Keratinocyte (primary cell): ENCODE measurements at regions not wholly inside any gene's neighbourhood (a gene's known extent, or its start where the extent isn't known, plus 50 kb on each side); places are given as distances from the start of the nearest gene placed in this dataset.

Experiments used
- DNase-seq: peaks from one replicate; pipeline ENCODE4 v3.0.0-alpha.2; 2011; ENCODE audit warnings: low read depth, missing footprints, low spot score
- FAIRE-seq: peaks from 2 replicates; lab custom pipeline; 2011; peaks lifted over from hg19 to GRCh38; lab: Jason Lieb, UNC
- H2AFZ ChIP-seq: 2 replicates; pipeline ENCODE4 v1.6.0; 2012; ENCODE audit warnings: low read length, control low read depth, inconsistent platforms; ENCODE audit not compliant: control insufficient read depth
- H3K27ac ChIP-seq: 2 replicates; pipeline ENCODE4 v1.5.1; 2011; ENCODE audit warnings: low read length; ENCODE audit not compliant: control insufficient read depth, insufficient read depth
- H3K27me3 ChIP-seq: 3 replicates; pipeline ENCODE4 v1.6.0; 2011; ENCODE audit warnings: low read length; ENCODE audit not compliant: control insufficient read depth, insufficient read depth; ENCODE audit errors: extremely low read depth
- H3K36me3 ChIP-seq, 2 experiments: 2 replicates in 1 of 2; 3 replicates in 1 of 2; pipeline ENCODE4 v1.5.1; 2011; ENCODE audit warnings: low read length in 2 of 2, mild to moderate bottlenecking in 1 of 2; ENCODE audit not compliant: control insufficient read depth in 2 of 2, insufficient read depth in 2 of 2; ENCODE audit errors: extremely low read depth in 1 of 2
- H3K4me1 ChIP-seq: 3 replicates; pipeline ENCODE4 v1.5.1; 2011; ENCODE audit warnings: low read length; ENCODE audit not compliant: control insufficient read depth, insufficient read depth; ENCODE audit errors: extremely low read depth
- H3K4me2 ChIP-seq: 3 replicates; pipeline ENCODE4 v1.6.0; 2011; ENCODE audit warnings: low read depth, low read length; ENCODE audit not compliant: control insufficient read depth, insufficient read depth; ENCODE audit errors: extremely low read depth
- H3K4me3 ChIP-seq, 3 experiments: fragments of 200-600 bp in 1 of 3; sonication (generic) in 1 of 3; 2 replicates in 2 of 3; 3 replicates in 1 of 3; pipeline ENCODE4 v1.5.1; 2011 to 2016; ENCODE audit warnings: low read length in 3 of 3, mild to moderate bottlenecking in 3 of 3, control low read depth in 2 of 3, inconsistent platforms in 1 of 3, low read depth in 1 of 3, mixed read lengths in 1 of 3, mixed run types in 1 of 3, moderate library complexity in 1 of 3; ENCODE audit not compliant: control insufficient read depth in 2 of 3, insufficient read depth in 2 of 3; ENCODE audit errors: extremely low read depth in 1 of 3
- H3K79me2 ChIP-seq: 2 replicates; pipeline ENCODE4 v1.6.0; 2012; ENCODE audit warnings: low read length; ENCODE audit not compliant: control insufficient read depth, insufficient read depth
- H3K9ac ChIP-seq: 3 replicates; pipeline ENCODE4 v1.6.0; 2011; ENCODE audit warnings: low read length; ENCODE audit not compliant: control insufficient read depth, insufficient read depth; ENCODE audit errors: extremely low read depth
- H3K9me1 ChIP-seq: 3 replicates; pipeline ENCODE4 v1.6.0; 2011; ENCODE audit warnings: low read length; ENCODE audit not compliant: control insufficient read depth, insufficient read depth; ENCODE audit errors: extremely low read depth
- H3K9me3 ChIP-seq: 2 replicates; pipeline ENCODE4 v1.5.1; 2012; ENCODE audit warnings: low read depth, low read length; ENCODE audit not compliant: control insufficient read depth
- H4K20me1 ChIP-seq: 3 replicates; pipeline ENCODE4 v1.6.0; 2011; ENCODE audit warnings: low read length; ENCODE audit not compliant: control insufficient read depth, insufficient read depth; ENCODE audit errors: extremely low read depth
- EZH2 ChIP-seq: IDR thresholded peaks from one replicate; pipeline ENCODE4 v1.6.1; 2012; ENCODE audit warnings: inconsistent platforms, mild to moderate bottlenecking, low read length, moderate library complexity
- dilution Hi-C: fragments of 300-500 bp; cut with MboI; formaldehyde crosslinking; loops from one replicate; pipeline ENCODE4 v1.7.0; 2020; ENCODE audit warnings: low sequenced_read_pairs; ENCODE audit not compliant: extremely low pct_ligation_motif_present
- TF ChIP-seq, protein P1 (sequence below), 3 experiments: IDR thresholded peaks in 1 of 3; conservative IDR thresholded peaks in 1 of 3; optimal IDR thresholded peaks in 1 of 3; 2 replicates in 2 of 3; 3 replicates in 1 of 3; pipeline versions ENCODE3 to v1.5.1; 2011; ENCODE audit warnings: low read length in 3 of 3, mild to moderate bottlenecking in 3 of 3, moderate library complexity in 2 of 3, control low read depth in 1 of 3, inconsistent platforms in 1 of 3; ENCODE audit not compliant: insufficient read depth in 2 of 3; ENCODE audit errors: extremely low read depth in 1 of 3

DNA sequence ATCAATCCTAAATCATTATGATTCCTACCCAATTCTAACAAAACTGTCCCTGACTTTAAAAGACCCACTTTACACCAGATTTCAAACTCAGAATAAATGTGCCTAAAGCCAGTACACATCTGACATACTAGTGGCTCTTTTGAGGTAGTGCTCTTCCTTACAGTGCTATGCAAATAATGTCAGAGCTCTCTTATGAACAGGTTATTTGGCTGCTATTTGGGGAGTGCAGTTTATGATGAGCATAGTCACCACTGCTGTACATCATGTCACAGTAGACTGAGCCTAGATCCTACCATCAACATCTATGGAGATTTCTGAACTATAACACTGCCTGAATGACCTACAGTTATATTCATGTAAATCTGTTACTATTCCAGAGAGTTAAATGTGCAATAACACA, 50.4 kb upstream of the PAGE5 start:
- Histone ChIP-seq H3K27ac (no peak overlapping the region), H3K36me3 (no peaks in the 10 kb centered on the region), H3K9me3 (no peaks in the 10 kb centered on the region), H3K9me1 (no peaks in the 10 kb centered on the region), H3K9ac (no peak overlapping the region), H3K27me3 (no peaks in the 10 kb centered on the region), H2AFZ (no peak overlapping the region), H3K4me1 (no peaks in the 10 kb centered on the region), H3K79me2 (no peaks in the 10 kb centered on the region), H3K4me3 (no peak overlapping the region), H4K20me1 (no peaks in the 10 kb centered on the region), H3K4me2 (no peak overlapping the region)
- no peak for DNase-seq
- FAIRE-seq, result no peak
- TF ChIP-seq, protein P1, sequence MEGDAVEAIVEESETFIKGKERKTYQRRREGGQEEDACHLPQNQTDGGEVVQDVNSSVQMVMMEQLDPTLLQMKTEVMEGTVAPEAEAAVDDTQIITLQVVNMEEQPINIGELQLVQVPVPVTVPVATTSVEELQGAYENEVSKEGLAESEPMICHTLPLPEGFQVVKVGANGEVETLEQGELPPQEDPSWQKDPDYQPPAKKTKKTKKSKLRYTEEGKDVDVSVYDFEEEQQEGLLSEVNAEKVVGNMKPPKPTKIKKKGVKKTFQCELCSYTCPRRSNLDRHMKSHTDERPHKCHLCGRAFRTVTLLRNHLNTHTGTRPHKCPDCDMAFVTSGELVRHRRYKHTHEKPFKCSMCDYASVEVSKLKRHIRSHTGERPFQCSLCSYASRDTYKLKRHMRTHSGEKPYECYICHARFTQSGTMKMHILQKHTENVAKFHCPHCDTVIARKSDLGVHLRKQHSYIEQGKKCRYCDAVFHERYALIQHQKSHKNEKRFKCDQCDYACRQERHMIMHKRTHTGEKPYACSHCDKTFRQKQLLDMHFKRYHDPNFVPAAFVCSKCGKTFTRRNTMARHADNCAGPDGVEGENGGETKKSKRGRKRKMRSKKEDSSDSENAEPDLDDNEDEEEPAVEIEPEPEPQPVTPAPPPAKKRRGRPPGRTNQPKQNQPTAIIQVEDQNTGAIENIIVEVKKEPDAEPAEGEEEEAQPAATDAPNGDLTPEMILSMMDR (optimal IDR thresholded peaks at IDR 0.05 in 1 of 3, IDR thresholded peaks at IDR 0.05 in 1 of 3, conservative IDR thresholded peaks at IDR 0.05 in 1 of 3; ENCODE audit: extremely low read depth in 1 of 3, insufficient read depth in 2 of 3, low read length in 3 of 3), result no peak
- no peak for TF ChIP-seq EZH2
- dilution Hi-C loops, result no loop called here
